ENCODE measurements at regions not wholly inside any gene's neighbourhood (a gene's known extent, or its start where the extent isn't known, plus 50 kb on each side); places are given as distances from the start of the nearest gene placed in this dataset.

GRCh38 chr2:13676269-13676668 is 956.2 kb upstream of the LRATD1 start (continued):
- no peak for TF ChIP-seq NRF1 (IDR thresholded peaks at IDR 0.05; ENCODE audit: low read depth, low read length)

- Histone ChIP-seq H2BK120ac (replicated peaks; ENCODE audit: low read depth, low read length) (no peak overlapping the region), H4K8ac (ENCODE audit: extremely low read depth, insufficient read depth, low read length) (no peak overlapping the region), H3K14ac (ENCODE audit: insufficient read length) (no peak overlapping the region), H3K4me3 (ENCODE audit: extremely low read depth in 1 of 4, insufficient read depth in 2 of 4, low read depth in 3 of 4, low read length in 4 of 4) (no peak overlapping the region), H2BK12ac (ENCODE audit: low read depth, low read length) (no peak overlapping the region), H4K5ac (ENCODE audit: insufficient read length, low read depth, low read length) (no peak overlapping the region), H4K20me1 (replicated peaks in 1 of 2; ENCODE audit: control insufficient read depth in 1 of 2, insufficient read depth in 2 of 2, low read length in 2 of 2) (no peaks in the 10 kb centered on the region), H3K9me3 (ENCODE audit: insufficient read depth in 2 of 2, low read depth in 1 of 2, low read length in 1 of 2) (peaks cover 10 to 13% of the 10 kb centered on the region in 2 experiments; a peak in 2 of 4 replicates), H3K23ac (ENCODE audit: insufficient read length) (no peak overlapping the region), H3K9ac (replicated peaks in 1 of 4; ENCODE audit: extremely low read depth in 1 of 4, low read depth in 3 of 4, low read length in 3 of 4) (no peak overlapping the region), H3K56ac (replicated peaks; ENCODE audit: insufficient read length, low read depth, low read length) (no peak overlapping the region), H3K27ac (ENCODE audit: low read depth, low read length) (no peak overlapping the region), H3K79me1 (ENCODE audit: low read depth, low read length) (no peaks in the 10 kb centered on the region), H2BK5ac (ENCODE audit: low read depth, low read length) (no peak overlapping the region), H3K79me2 (ENCODE audit: control insufficient read depth in 1 of 2, insufficient read depth in 2 of 2, low read length in 2 of 2) (no peaks in the 10 kb centered on the region), H4K91ac (replicated peaks; ENCODE audit: insufficient read length, low read length) (no peak overlapping the region), H2AFZ (ENCODE audit: low read length) (no peak overlapping the region), H3K23me2 (ENCODE audit: low read depth, low read length) (no peaks in the 10 kb centered on the region), H3K18ac (ENCODE audit: extremely low read depth, low read length) (no peak overlapping the region), H3K4ac (replicated peaks; ENCODE audit: insufficient read length, low read depth, low read length) (no peak overlapping the region), H3K4me1 (replicated peaks in 1 of 4; ENCODE audit: control insufficient read depth in 3 of 4, insufficient read depth in 4 of 4, low read length in 3 of 4) (no peaks in the 10 kb centered on the region), H3K36me3 (ENCODE audit: control insufficient read depth in 2 of 4, insufficient read depth in 4 of 4, low read length in 3 of 4) (no peaks in the 10 kb centered on the region), H3K4me2 (ENCODE audit: insufficient read depth in 1 of 2, low read depth in 2 of 2, low read length in 2 of 2) (no peak overlapping the region), H3K27me3 (replicated peaks in 1 of 4; ENCODE audit: control insufficient read depth in 3 of 4, extremely low read depth in 1 of 4, insufficient read depth in 3 of 4, low read length in 3 of 4) (peaks cover 10 to 36% (median 21%) of the 10 kb centered on the region in 4 experiments), H2BK20ac (ENCODE audit: low read length) (no peak overlapping the region), H2AK5ac (ENCODE audit: low read depth, low read length) (no peak overlapping the region), H2BK15ac (ENCODE audit: low read length) (no peak overlapping the region)
- ChIA-PET POLR2A (ENCODE audit: partially characterized antibody) (no interaction called here), CTCF (ENCODE audit: partially characterized antibody) (no interaction called here)
- no peak for DNase-seq (ENCODE audit: low read depth in 1 of 2, low spot score in 2 of 2)
- FAIRE-seq, result no peak
- TF ChIP-seq POLR2A (IDR thresholded peaks at IDR 0.05; ENCODE audit: control extremely low read depth in 1 of 2, low read depth in 2 of 2, low read length in 2 of 2) (no peak), MAX (IDR thresholded peaks at IDR 0.05) (no peak), EP300 (IDR thresholded peaks at IDR 0.05; ENCODE audit: borderline replicate concordance in 1 of 2, low read depth in 2 of 2, low read length in 2 of 2) (no peak), SUZ12 (IDR thresholded peaks at IDR 0.05; ENCODE audit: low read length) (no peak), TAF1 (IDR thresholded peaks at IDR 0.05; ENCODE audit: low read depth, low read length) (no peak), SIX5 (IDR thresholded peaks at IDR 0.05; ENCODE audit: low read depth, low read length) (no peak), KDM5A (IDR thresholded peaks at IDR 0.05; ENCODE audit: low read length) (no peak), ASH2L (IDR thresholded peaks at IDR 0.05; ENCODE audit: low read length) (no peak), CBX8 (IDR thresholded peaks at IDR 0.05; ENCODE audit: borderline replicate concordance, low read depth, low read length) (no peak), POLR2AphosphoS5 (IDR thresholded peaks at IDR 0.05; ENCODE audit: low read depth, low read length) (no peak), CHD1 (IDR thresholded peaks at IDR 0.05; ENCODE audit: low read depth, low read length) (no peak), KDM4A (IDR thresholded peaks at IDR 0.05; ENCODE audit: low read depth, low read length, severe bottlenecking) (no peak), BRCA1 (IDR thresholded peaks at IDR 0.05; ENCODE audit: low read depth, low read length) (no peak)
- TF ChIP-seq, protein P1, sequence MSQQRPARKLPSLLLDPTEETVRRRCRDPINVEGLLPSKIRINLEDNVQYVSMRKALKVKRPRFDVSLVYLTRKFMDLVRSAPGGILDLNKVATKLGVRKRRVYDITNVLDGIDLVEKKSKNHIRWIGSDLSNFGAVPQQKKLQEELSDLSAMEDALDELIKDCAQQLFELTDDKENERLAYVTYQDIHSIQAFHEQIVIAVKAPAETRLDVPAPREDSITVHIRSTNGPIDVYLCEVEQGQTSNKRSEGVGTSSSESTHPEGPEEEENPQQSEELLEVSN (IDR thresholded peaks at IDR 0.05), result no peak
Measured at GRCh38 chr2:13681936-13682335, 950.6 kb upstream of the LRATD1 start.

All from H1 (cell line).